Activated naive CD8-positive, alpha-beta T cell treated with anti-CD3 and anti-CD28 coated beads, Interleukin-2, amount 50 U/mL, for 24 hours (primary cell): ENCODE measurements at regions not wholly inside any gene's neighbourhood (a gene's known extent, or its start where the extent isn't known, plus 50 kb on each side); places are given as distances from the start of the nearest gene placed in this dataset.
"Not testable (repeated sequence)": the region's sequence is repeated elsewhere in the genome, so short reads cannot be mapped to it uniquely, and the experiment has no call there.

Source experiments
- ATAC-seq: fragments of 150-1000 bp; cut with Tn5 transposase; one replicate; pipeline ENCODE4 v1.10.0; 2021
- DNase-seq: peaks from one replicate; pipeline ENCODE4 v3.0.0; 2021
- H3K27ac Mint-ChIP-seq: one replicate; pipeline ENCODE4 v1.8.0; 2021; ENCODE audit warnings: mild to moderate bottlenecking, mixed read lengths
- H3K27me3 Mint-ChIP-seq: one replicate; pipeline ENCODE4 v1.8.0; 2021; ENCODE audit warnings: mixed read lengths
- H3K36me3 Mint-ChIP-seq: one replicate; pipeline ENCODE4 v1.8.0; 2021; ENCODE audit warnings: low read depth, mixed read lengths
- H3K4me1 Mint-ChIP-seq: one replicate; pipeline ENCODE4 v1.8.0; 2021; ENCODE audit warnings: mixed read lengths
- H3K4me3 Mint-ChIP-seq: one replicate; pipeline ENCODE4 v1.8.0; 2021; ENCODE audit warnings: mild to moderate bottlenecking, moderate library complexity, mixed read lengths
- H3K9me3 Mint-ChIP-seq: one replicate; pipeline ENCODE4 v1.8.0; 2021; ENCODE audit warnings: mixed read lengths

- Mint-ChIP-seq H3K27ac (no peak overlapping the region), H3K27me3 (no peaks in the 10 kb centered on the region), H3K9me3 (no peaks in the 10 kb centered on the region), H3K4me1 (no peaks in the 10 kb centered on the region), H3K36me3 (no peaks in the 10 kb centered on the region), H3K4me3 (no peak overlapping the region)
- ATAC-seq: no peak
- DNase-seq: no peak
Measured at GRCh38 chr4:72875545-72875944, 194.0 kb downstream of the COX18 start.

- no peaks in the 10 kb centered on the region for H3K27me3 Mint-ChIP-seq
- no peak for ATAC-seq
Measured at GRCh38 chr4:72875138-72875537, 194.4 kb downstream of the COX18 start.

GRCh38 chr4:72864898-72865297 lies 204.6 kb downstream of the COX18 start:
- no peak overlapping the region for H3K4me3 Mint-ChIP-seq
- peaks cover 6% of the 10 kb centered on the region for H3K27me3 Mint-ChIP-seq
- no peak overlapping the region for H3K27ac Mint-ChIP-seq
- H3K36me3 Mint-ChIP-seq: no peaks in the 10 kb centered on the region
- H3K4me1 Mint-ChIP-seq: peaks cover 6% of the 10 kb centered on the region
- peaks cover 4% of the 10 kb centered on the region for H3K9me3 Mint-ChIP-seq
- no peak for ATAC-seq
- DNase-seq: no peak

More at GRCh38 chr4:72875138-72875537, 194.4 kb downstream of the COX18 start:
- no peak for DNase-seq
- Mint-ChIP-seq H3K36me3 (no peaks in the 10 kb centered on the region), H3K4me3 (no peak overlapping the region), H3K4me1 (no peaks in the 10 kb centered on the region), H3K27ac (no peak overlapping the region), H3K9me3 (no peaks in the 10 kb centered on the region)

DNA sequence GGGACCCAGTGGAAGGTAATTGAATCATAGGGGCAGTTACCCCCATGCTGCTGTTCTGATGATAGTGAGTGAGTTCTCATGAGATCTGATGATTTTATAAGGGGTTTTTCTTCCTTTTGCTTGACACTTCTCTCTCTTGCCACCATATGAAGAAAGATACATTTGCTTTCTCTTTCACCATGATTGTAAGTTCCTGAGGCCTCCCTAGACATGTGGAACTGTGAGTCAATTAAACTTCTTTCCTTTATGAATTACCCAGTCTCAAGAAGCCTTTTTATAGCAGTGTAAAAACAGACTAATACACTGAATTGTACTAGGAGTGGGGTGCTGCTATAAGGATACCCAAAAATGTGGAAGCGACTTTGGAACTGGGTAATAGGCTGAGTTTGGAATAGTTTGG lies 205.2 kb downstream of the COX18 start:
- not testable (repeated sequence) for H3K9me3 Mint-ChIP-seq, H3K27ac Mint-ChIP-seq, H3K27me3 Mint-ChIP-seq, H3K4me1 Mint-ChIP-seq, DNase-seq, ATAC-seq, H3K36me3 Mint-ChIP-seq, H3K4me3 Mint-ChIP-seq

DNA sequence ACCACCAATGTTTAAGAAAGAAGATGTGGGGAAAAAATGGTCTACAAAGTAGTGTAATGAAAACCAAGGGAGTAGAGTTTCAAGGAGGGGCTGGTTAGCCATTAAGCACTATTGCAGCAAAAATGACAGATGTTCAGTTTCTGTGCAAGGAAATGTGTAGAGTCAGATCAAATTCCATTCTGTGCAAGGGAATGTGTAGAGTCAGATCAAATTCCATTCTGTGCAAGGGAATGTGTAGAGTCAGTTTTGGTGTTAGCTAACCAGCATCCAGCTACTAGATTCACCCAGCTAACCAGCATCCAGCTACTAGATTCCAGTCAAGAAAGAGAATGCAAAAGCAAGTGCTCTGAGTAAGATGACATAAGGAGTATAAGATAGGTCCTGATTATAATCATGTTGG lies 208.8 kb downstream of the COX18 start:
- Mint-ChIP-seq H3K4me1 (peaks cover 6% of the 10 kb centered on the region), H3K4me3 (no peak overlapping the region)
- ATAC-seq: no peak

DNA sequence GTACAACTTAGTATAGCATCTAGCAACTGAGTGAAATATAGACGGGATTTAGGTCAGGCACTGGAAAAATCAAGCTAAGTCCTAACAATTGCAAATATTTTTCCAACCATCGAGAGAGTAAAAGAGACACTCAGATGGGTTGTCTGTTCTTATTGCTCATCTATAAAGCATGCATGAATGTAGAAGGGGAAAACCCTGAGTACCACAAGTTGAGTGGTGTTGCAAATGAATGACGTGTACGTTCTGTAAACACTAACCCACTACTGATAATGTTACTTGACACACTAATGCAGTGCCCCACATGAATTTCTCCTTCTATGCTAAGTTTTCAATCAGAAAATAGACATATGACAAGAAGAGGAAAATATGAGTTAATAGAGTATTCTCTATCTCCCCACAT lies 211.2 kb downstream of the COX18 start:
- Mint-ChIP-seq H3K27me3 (peaks cover 6% of the 10 kb centered on the region), H3K36me3 (no peaks in the 10 kb centered on the region), H3K27ac (no peak overlapping the region), H3K4me3 (no peak overlapping the region), H3K9me3 (no peaks in the 10 kb centered on the region), H3K4me1 (no peaks in the 10 kb centered on the region)
- peak; percentile 54 for ATAC-seq
- DNase-seq: no peak

More for the DNA sequence above, 208.8 kb downstream of the COX18 start:
- H3K27ac Mint-ChIP-seq: no peak overlapping the region
- H3K9me3 Mint-ChIP-seq: peaks cover 2% of the 10 kb centered on the region
- H3K27me3 Mint-ChIP-seq: peaks cover 6% of the 10 kb centered on the region
- no peak for DNase-seq
- H3K36me3 Mint-ChIP-seq: no peaks in the 10 kb centered on the region

- H3K27ac Mint-ChIP-seq: no peak overlapping the region
- no peak for DNase-seq
- H3K27me3 Mint-ChIP-seq: peaks cover 6% of the 10 kb centered on the region
- no peaks in the 10 kb centered on the region for H3K4me1 Mint-ChIP-seq
- no peak overlapping the region for H3K4me3 Mint-ChIP-seq
- H3K36me3 Mint-ChIP-seq: no peaks in the 10 kb centered on the region
- H3K9me3 Mint-ChIP-seq: no peaks in the 10 kb centered on the region
- ATAC-seq: no peak
Measured at GRCh38 chr4:72857787-72858186, 211.7 kb downstream of the COX18 start.

GRCh38 chr4:72857216-72857615 lies 212.3 kb downstream of the COX18 start:
- H3K4me3 Mint-ChIP-seq: no peak overlapping the region
- no peak overlapping the region for H3K27ac Mint-ChIP-seq
- ATAC-seq (no peak), DNase-seq (no peak)
- H3K36me3 Mint-ChIP-seq: no peaks in the 10 kb centered on the region
- no peaks in the 10 kb centered on the region for H3K4me1 Mint-ChIP-seq
- H3K27me3 Mint-ChIP-seq: peaks cover 6% of the 10 kb centered on the region
- no peaks in the 10 kb centered on the region for H3K9me3 Mint-ChIP-seq

- H3K9me3 Mint-ChIP-seq: peaks cover 7% of the 10 kb centered on the region
Measured at GRCh38 chr4:72846280-72847111, 223.0 kb downstream of the COX18 start.

GRCh38 chr4:72843466-72843865 lies 226.1 kb downstream of the COX18 start:
- H3K27me3 Mint-ChIP-seq: peaks cover 5% of the 10 kb centered on the region

More at GRCh38 chr4:72846280-72847111, 223.0 kb downstream of the COX18 start:
- Mint-ChIP-seq H3K27me3 (peaks cover 5% of the 10 kb centered on the region), H3K4me3 (no peak overlapping the region), H3K36me3 (no peaks in the 10 kb centered on the region), H3K27ac (no peak overlapping the region), H3K4me1 (no peaks in the 10 kb centered on the region)
- no peak for DNase-seq
- no peak for ATAC-seq

GRCh38 chr4:72842323-72842722 lies 227.2 kb downstream of the COX18 start:
- H3K27ac Mint-ChIP-seq: no peak overlapping the region
- no peaks in the 10 kb centered on the region for H3K36me3 Mint-ChIP-seq
- no peak for DNase-seq
- H3K27me3 Mint-ChIP-seq: peaks cover 5% of the 10 kb centered on the region
- no peak for ATAC-seq
- no peaks in the 10 kb centered on the region for H3K4me1 Mint-ChIP-seq
- peaks cover 6% of the 10 kb centered on the region for H3K9me3 Mint-ChIP-seq
- H3K4me3 Mint-ChIP-seq: no peak overlapping the region

More at GRCh38 chr4:72843466-72843865, 226.1 kb downstream of the COX18 start:
- Mint-ChIP-seq H3K9me3 (peaks cover 7% of the 10 kb centered on the region), H3K4me3 (no peak overlapping the region), H3K36me3 (no peaks in the 10 kb centered on the region), H3K27ac (no peak overlapping the region), H3K4me1 (no peaks in the 10 kb centered on the region)
- DNase-seq (no peak), ATAC-seq (no peak)

GRCh38 chr4:72840166-72840565 lies 229.3 kb downstream of the COX18 start:
- not testable (repeated sequence) for H3K4me1 Mint-ChIP-seq, DNase-seq, H3K36me3 Mint-ChIP-seq, H3K27ac Mint-ChIP-seq, H3K4me3 Mint-ChIP-seq, H3K27me3 Mint-ChIP-seq, H3K9me3 Mint-ChIP-seq, ATAC-seq

- H3K27me3 Mint-ChIP-seq: no peaks in the 10 kb centered on the region
- no peak for ATAC-seq
- H3K9me3 Mint-ChIP-seq: peaks cover 4% of the 10 kb centered on the region
- no peaks in the 10 kb centered on the region for H3K36me3 Mint-ChIP-seq
- DNase-seq: no peak
- H3K4me3 Mint-ChIP-seq: no peak overlapping the region
- no peak overlapping the region for H3K27ac Mint-ChIP-seq
- no peaks in the 10 kb centered on the region for H3K4me1 Mint-ChIP-seq
Measured at GRCh38 chr4:72828864-72829263, 240.7 kb downstream of the COX18 start.

GRCh38 chr4:72827968-72828367 lies 241.5 kb downstream of the COX18 start:
- Mint-ChIP-seq H3K27me3 (no peaks in the 10 kb centered on the region), H3K27ac (no peak overlapping the region), H3K4me3 (no peak overlapping the region), H3K36me3 (no peaks in the 10 kb centered on the region), H3K4me1 (no peaks in the 10 kb centered on the region), H3K9me3 (peaks cover 3% of the 10 kb centered on the region)
- DNase-seq: no peak
- no peak for ATAC-seq

DNA sequence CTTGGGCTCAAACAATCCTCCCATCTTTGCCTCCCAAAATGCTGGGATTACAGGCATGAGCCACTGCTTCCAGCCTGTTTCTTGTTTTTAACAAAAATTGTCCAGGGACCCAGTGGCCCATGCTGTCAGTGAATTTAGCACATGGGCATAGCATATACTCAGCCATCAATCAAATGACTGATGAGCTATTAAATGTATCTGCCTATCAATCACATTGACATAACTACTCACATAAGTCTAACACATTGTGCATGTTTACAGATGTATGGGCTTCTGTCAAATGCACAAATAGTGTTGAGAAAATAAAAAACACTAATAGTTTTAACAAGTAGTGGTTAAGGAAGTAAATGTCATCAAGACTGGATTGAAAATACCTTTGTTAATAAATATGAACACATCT lies 249.4 kb downstream of the COX18 start:
- no peak overlapping the region for H3K4me3 Mint-ChIP-seq
- no peak overlapping the region for H3K27ac Mint-ChIP-seq
- ATAC-seq: no peak
- H3K27me3 Mint-ChIP-seq: no peaks in the 10 kb centered on the region
- H3K9me3 Mint-ChIP-seq: no peaks in the 10 kb centered on the region
- H3K4me1 Mint-ChIP-seq: no peaks in the 10 kb centered on the region
- no peak for DNase-seq
- no peaks in the 10 kb centered on the region for H3K36me3 Mint-ChIP-seq
